GM12873 (cell line): ENCODE measurements at regions not wholly inside any gene's neighbourhood (a gene's known extent, or its start where the extent isn't known, plus 50 kb on each side); places are given as distances from the start of the nearest gene placed in this dataset.

Experiments
- TF ChIP-seq, protein P1 (sequence below): IDR thresholded peaks from 2 replicates; pipeline ENCODE4 v1.5.1; 2012; ENCODE audit warnings: low read depth, mild to moderate bottlenecking, moderate library complexity, low read length, control low read depth; ENCODE audit not compliant: insufficient read depth; ENCODE audit errors: missing control alignments

DNA sequence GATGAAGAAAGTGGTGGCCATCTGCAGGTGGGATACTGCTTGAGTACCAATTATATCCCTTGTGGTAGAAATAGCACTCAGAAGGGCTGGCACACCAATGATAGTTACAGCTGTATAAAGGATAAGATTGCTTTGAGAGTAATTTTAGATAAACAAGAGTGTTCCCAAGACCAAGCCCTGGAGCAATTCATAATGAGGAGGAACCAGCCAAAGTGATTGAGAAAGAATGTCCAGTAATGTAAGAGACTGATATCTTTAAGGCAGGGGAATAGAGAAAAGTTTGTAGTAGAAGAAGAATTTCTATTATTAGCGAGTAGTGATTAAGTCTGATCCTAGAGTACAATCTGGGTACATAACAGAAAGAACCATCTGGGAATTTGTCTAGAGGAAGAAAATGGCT is 945.1 kb downstream of the OTOL1 start:
- TF ChIP-seq, protein P1, sequence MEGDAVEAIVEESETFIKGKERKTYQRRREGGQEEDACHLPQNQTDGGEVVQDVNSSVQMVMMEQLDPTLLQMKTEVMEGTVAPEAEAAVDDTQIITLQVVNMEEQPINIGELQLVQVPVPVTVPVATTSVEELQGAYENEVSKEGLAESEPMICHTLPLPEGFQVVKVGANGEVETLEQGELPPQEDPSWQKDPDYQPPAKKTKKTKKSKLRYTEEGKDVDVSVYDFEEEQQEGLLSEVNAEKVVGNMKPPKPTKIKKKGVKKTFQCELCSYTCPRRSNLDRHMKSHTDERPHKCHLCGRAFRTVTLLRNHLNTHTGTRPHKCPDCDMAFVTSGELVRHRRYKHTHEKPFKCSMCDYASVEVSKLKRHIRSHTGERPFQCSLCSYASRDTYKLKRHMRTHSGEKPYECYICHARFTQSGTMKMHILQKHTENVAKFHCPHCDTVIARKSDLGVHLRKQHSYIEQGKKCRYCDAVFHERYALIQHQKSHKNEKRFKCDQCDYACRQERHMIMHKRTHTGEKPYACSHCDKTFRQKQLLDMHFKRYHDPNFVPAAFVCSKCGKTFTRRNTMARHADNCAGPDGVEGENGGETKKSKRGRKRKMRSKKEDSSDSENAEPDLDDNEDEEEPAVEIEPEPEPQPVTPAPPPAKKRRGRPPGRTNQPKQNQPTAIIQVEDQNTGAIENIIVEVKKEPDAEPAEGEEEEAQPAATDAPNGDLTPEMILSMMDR, result no peak

DNA sequence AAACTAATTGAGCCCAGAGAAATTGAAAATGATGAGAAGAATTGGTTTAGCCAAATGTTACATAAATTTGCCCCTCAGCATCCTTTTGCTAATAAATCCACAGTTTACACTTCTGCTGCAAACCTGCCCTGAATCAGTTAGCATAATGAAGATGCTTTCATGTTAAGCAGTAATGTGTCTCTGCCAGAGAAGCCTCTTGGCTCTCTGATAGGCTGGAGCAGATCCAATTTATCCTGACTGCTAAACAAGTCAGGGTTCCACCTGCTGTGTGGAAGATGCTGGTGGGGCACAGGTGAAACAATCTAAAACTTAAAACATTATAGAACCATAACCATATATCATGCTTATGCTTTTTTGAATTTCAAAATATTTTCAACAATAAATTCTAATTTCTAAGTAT is 946.8 kb downstream of the OTOL1 start:
- TF ChIP-seq, protein P1, result no peak

DNA sequence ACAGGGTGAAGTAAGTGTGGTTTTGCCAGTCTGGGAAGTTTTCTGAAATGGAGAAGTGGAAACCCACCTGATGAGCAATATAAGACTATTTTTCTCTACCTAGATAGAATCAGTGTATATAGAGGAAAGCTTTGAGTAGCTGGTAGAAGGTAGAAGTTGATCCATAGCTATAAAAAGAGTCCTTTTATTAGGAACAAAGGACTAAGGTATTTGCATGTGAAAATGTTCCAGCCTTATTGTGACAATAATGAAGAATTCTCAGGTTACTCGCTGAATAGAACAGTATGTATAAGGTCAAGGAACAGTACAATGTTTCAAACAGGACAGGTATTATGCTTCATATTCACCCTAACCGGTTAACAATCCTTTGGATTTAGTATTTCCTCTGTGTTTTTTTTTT is 972.2 kb downstream of the OTOL1 start:
- TF ChIP-seq, protein P1, result no peak

DNA sequence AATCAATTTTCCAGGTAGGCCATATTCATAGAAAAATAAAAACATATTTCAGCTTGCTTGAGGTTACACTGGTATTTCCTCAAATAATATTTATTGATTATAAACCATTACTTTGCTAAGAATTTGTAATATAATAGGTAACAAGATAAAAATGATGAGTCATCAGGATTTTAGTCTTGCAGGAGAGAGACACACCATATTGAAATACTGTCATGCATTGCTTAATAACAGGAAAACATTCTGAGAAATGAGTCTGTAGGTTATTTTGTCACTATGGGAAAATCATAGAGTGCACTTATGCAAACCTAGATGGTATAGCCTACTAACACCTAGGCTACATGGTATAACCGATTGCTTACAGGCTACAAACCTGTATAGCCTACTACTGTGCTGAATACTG is 990.5 kb downstream of the OTOL1 start:
- TF ChIP-seq, protein P1, result no peak

DNA sequence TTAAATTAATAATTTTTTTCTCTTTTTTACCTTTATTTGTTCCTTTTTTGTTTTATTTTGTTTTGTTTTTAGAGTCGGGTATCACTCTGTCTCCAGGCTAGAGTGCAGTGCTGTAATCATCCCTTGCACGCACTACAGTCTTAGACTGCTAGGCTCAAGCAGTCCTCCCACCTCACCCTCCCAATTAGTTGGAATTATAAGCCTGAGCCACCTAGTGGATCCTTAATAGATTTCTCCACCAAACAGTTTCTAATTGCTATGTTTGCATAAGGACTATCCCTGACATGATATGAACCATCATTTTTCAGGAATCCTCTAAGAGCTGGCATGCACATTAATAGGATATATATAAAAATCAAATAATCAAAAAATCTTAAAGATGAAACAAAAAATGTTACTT is 993.2 kb downstream of the OTOL1 start:
- TF ChIP-seq, protein P1, result no peak

DNA sequence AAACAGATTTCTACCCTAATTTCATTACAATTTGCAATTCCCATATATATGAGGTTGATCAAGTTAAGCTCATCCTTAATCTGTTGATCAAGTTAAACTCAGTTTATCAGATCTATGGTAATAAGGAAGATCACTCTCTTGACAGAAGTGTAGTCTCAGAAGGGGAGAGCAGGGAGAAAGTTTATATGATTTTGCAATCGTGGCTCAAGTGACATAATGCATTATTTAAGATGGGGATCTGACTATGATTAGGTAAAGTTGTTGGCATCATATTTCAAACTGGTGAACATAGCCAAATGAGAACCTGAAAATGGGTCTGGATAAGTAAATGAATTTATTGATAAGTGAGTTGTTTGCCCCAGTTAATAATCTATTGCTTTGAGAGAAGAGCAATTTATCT is 995.3 kb downstream of the OTOL1 start:
- TF ChIP-seq, protein P1, result no peak

DNA sequence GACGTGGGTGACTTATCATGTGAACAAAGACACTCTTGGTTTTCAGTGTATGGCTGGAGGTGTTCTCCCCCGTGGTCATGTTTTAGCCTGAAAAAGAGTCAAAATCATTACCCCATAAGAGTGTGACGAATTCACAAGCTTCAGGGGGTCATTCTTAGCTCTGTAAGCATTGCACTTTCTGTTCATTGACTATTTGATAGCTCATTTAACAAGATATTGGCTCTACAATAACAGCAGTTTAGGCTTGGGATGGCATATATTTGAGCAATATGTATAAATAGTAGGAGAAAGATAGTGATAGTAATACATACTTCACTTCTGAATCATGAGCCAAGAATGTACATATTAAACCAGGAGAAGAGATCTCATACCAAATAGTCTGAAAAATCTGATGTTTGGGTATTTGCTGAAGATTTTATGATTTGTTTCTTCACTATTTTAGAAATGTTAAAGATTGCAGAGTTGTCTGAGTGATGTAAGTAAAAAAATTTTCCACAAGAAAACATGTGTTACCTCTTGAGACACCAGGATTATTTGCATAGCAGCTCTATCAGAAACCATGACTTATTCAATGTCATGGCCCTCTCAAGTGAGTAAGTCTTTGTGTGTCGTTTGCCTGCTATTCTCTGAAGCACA is 996.0 kb downstream of the OTOL1 start:
- TF ChIP-seq, protein P1, result no peak

DNA sequence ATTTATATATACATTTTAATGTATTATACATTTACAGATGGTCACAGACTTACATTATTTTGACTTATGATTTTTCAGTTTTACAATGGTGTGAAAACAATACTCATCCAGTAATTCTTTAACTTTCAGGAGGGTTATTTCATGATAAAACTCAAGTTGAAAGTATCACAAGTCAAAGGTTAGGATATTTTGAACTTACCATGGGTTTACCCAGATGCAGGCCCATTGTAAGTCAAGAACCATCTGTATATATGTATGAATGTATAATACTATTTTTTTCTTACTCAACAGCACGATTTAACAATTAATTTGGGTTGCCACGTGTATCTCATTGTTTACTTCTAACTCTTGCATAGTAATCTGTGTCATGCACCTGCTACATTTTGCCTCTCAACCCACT is 1002.0 kb downstream of the OTOL1 start:
- TF ChIP-seq, protein P1, result no peak
